Stomach (tissue), 8 donors: ENCODE measurements at regions not wholly inside any gene's neighbourhood (a gene's known extent, or its start where the extent isn't known, plus 50 kb on each side); places are given as distances from the start of the nearest gene placed in this dataset.
A peak's percentile ranks its signal among the peaks of the same experiment; 100 is the strongest.

Source experiments
- DNase-seq, 2 donors: peaks; one replicate each; pipeline versions ENCODE4 v3.0.0 to v3.0.0-alpha.2; 2013 to 2019
- H3K27ac ChIP-seq, 5 donors: fragments of 200-600 bp in 4 of 5; sonication (generic) in 4 of 5; one replicate each; pipeline ENCODE4 v1.5.1; 2013 to 2019; ENCODE audit warnings: mild to moderate bottlenecking in 1 of 5, moderate library complexity in 1 of 5
- H3K27me3 ChIP-seq, 3 donors: fragments of 200-600 bp; sonication (generic); one replicate each; pipeline ENCODE4 v1.5.1; 2017 to 2019; ENCODE audit warnings: mixed run types in 1 of 3
- H3K36me3 ChIP-seq, 4 donors: fragments of 200-600 bp; sonication (generic); 1 replicate in 3 of 4; 2 replicates in 1 of 4; pipeline ENCODE4 v1.5.1; 2016 to 2019
- H3K4me1 ChIP-seq, 4 donors: fragments of 200-600 bp; sonication (generic); one replicate each; pipeline ENCODE4 v1.5.1; 2016 to 2019
- H3K4me3 ChIP-seq, 4 donors: fragments of 200-600 bp; sonication (generic) in 3 of 4; one replicate each; pipeline ENCODE4 v1.5.1; 2016 to 2019; ENCODE audit warnings: mild to moderate bottlenecking in 1 of 4
- H3K9me3 ChIP-seq, 4 donors: fragments of 200-600 bp; sonication (generic); one replicate each; pipeline ENCODE4 v1.5.1; 2016 to 2019
- EP300 ChIP-seq: sonication (generic); formaldehyde crosslinking; IDR thresholded peaks from one replicate; pipeline ENCODE4 v1.6.1; 2017; ENCODE audit warnings: antibody characterized with exemption
- POLR2A ChIP-seq, 4 donors: fragments of 450-650 bp; IDR thresholded peaks; one replicate each; pipeline ENCODE4 v1.6.1; 2016; ENCODE audit warnings: antibody characterized with exemption in 4 of 4, control low read depth in 2 of 4, mild to moderate bottlenecking in 1 of 4, moderate library complexity in 1 of 4
- POLR2AphosphoS5 ChIP-seq, 3 donors: sonication (generic); formaldehyde crosslinking; IDR thresholded peaks; one replicate each; pipeline ENCODE4 v1.6.1; 2016; ENCODE audit warnings: antibody characterized with exemption in 3 of 3
- WGBS, 5 donors: extraction: QIAGEN DNeasy Blood & Tissue Kit in 3 of 5; methylation state at CpG; one replicate each; pipeline versions ENCODE4 v1.1.5 to v1.1.7; 2013 to 2018; 5-methylcytosine and 5-hydroxymethylcytosine counted together
- intact Hi-C: fragments of 100-400 bp; cut with DNase I; formaldehyde crosslinking; loops from one replicate; pipeline ENCODE4 v1.15.1; 2023; ENCODE audit warnings: low total_unique reads
- TF ChIP-seq, protein P1 (sequence below), 7 experiments: fragments of 450-650 bp in 4 of 7; fragments of 200-600 bp in 3 of 7; sonication (generic) in 3 of 7; IDR thresholded peaks; one replicate each; pipeline ENCODE4 v1.5.1; 2016 to 2019; ENCODE audit warnings: antibody characterized with exemption in 7 of 7, control low read depth in 2 of 7, mild to moderate bottlenecking in 1 of 7
- donor health status: healthy with polysubstance abuse.
- donor health status: Bipolar disorder and iron deficiency.
- donor health status: healthy.

- intact Hi-C loops, result no loop called here
- Histone ChIP-seq H3K27ac (no peak overlapping the region), H3K9me3 (peaks cover 0 to 18% (median 6%) of the 10 kb centered on the region in 4 donors), H3K4me1 (no peaks in the 10 kb centered on the region), H3K36me3 (no peaks in the 10 kb centered on the region), H3K4me3 (no peak overlapping the region), H3K27me3 (peaks cover 0 to 3% (median 0%) of the 10 kb centered on the region in 3 donors)
- TF ChIP-seq EP300, result no peak
- TF ChIP-seq POLR2A (IDR thresholded peaks at IDR 0.05), result no peak
- TF ChIP-seq POLR2AphosphoS5 (IDR thresholded peaks at IDR 0.05), result no peak
- TF ChIP-seq, protein P1, sequence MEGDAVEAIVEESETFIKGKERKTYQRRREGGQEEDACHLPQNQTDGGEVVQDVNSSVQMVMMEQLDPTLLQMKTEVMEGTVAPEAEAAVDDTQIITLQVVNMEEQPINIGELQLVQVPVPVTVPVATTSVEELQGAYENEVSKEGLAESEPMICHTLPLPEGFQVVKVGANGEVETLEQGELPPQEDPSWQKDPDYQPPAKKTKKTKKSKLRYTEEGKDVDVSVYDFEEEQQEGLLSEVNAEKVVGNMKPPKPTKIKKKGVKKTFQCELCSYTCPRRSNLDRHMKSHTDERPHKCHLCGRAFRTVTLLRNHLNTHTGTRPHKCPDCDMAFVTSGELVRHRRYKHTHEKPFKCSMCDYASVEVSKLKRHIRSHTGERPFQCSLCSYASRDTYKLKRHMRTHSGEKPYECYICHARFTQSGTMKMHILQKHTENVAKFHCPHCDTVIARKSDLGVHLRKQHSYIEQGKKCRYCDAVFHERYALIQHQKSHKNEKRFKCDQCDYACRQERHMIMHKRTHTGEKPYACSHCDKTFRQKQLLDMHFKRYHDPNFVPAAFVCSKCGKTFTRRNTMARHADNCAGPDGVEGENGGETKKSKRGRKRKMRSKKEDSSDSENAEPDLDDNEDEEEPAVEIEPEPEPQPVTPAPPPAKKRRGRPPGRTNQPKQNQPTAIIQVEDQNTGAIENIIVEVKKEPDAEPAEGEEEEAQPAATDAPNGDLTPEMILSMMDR (IDR thresholded peaks at IDR 0.05), result no peak
- DNase-seq, result no peak
Measured at GRCh38 chrX:39828971-39829370, 268.8 kb downstream of the BCOR start.

GRCh38 chrX:39829965-39830364, 267.8 kb downstream of the BCOR start:
- DNase-seq, result no peak
- intact Hi-C loops, result no loop called here
- Histone ChIP-seq H3K36me3 (no peaks in the 10 kb centered on the region), H3K4me1 (no peaks in the 10 kb centered on the region), H3K4me3 (no peak overlapping the region), H3K27ac (peak overlapping the region in 1 of 5 donors; percentile 59), H3K9me3 (peaks cover 0 to 18% (median 6%) of the 10 kb centered on the region in 4 donors), H3K27me3 (peaks cover 0 to 3% (median 0%) of the 10 kb centered on the region in 3 donors)
- TF ChIP-seq, protein P1 (IDR thresholded peaks at IDR 0.05), result no peak
- TF ChIP-seq POLR2AphosphoS5 (IDR thresholded peaks at IDR 0.05), result no peak
- 89 to 100% (median 92%) methylated on average over 1 of the region's 1 CpG for WGBS, 5 donors

GRCh38 chrX:39830414-39830813, 267.3 kb downstream of the BCOR start:
- 40 to 68% (median 48%) methylated on average over 2 of the region's 2 CpGs for WGBS, 5 donors
- intact Hi-C loops, result no loop called here
- Histone ChIP-seq H3K4me3 (no peak overlapping the region), H3K4me1 (no peaks in the 10 kb centered on the region), H3K9me3 (peaks cover 0 to 18% (median 6%) of the 10 kb centered on the region in 4 donors), H3K27ac (peak overlapping the region in 1 of 5 donors; percentile 59), H3K36me3 (no peaks in the 10 kb centered on the region), H3K27me3 (peaks cover 0 to 3% (median 0%) of the 10 kb centered on the region in 3 donors)
- DNase-seq, result peak in 1 of 2 donors; percentile 50
- TF ChIP-seq POLR2AphosphoS5 (IDR thresholded peaks at IDR 0.05) (peak in 1 of 3 donors; percentile 56), POLR2A (IDR thresholded peaks at IDR 0.05) (no peak), EP300 (peak; percentile 68)
- TF ChIP-seq, protein P1 (IDR thresholded peaks at IDR 0.05), result no peak

- TF ChIP-seq, protein P1 (IDR thresholded peaks at IDR 0.05), result no peak
- no peak for TF ChIP-seq EP300
- TF ChIP-seq POLR2A (IDR thresholded peaks at IDR 0.05), result no peak
- no peak for TF ChIP-seq POLR2AphosphoS5 (IDR thresholded peaks at IDR 0.05)
- Histone ChIP-seq H3K36me3 (no peaks in the 10 kb centered on the region), H3K4me1 (no peaks in the 10 kb centered on the region), H3K27me3 (peaks cover 0 to 3% (median 0%) of the 10 kb centered on the region in 3 donors), H3K4me3 (no peak overlapping the region), H3K27ac (no peak overlapping the region), H3K9me3 (peaks cover 0 to 18% (median 6%) of the 10 kb centered on the region in 4 donors)
- 73 to 89% (median 80%) methylated on average over 9 to 11 of the region's 11 CpGs for WGBS, 5 donors
- intact Hi-C loops, result no loop called here
- DNase-seq, result no peak
Measured at GRCh38 chrX:39832211-39832610, 265.5 kb downstream of the BCOR start.
